HG03139 (cell line): ENCODE measurements at regions not wholly inside any gene's neighbourhood (a gene's known extent, or its start where the extent isn't known, plus 50 kb on each side); places are given as distances from the start of the nearest gene placed in this dataset.
A peak's percentile ranks its signal among the peaks of the same experiment; 100 is the strongest.

Source experiments
- ATAC-seq: cut with Tn5 transposase; IDR thresholded peaks from one replicate; pipeline ENCODE4 v1.9.1; 2021; ENCODE audit not compliant: unreplicated experiment

DNA sequence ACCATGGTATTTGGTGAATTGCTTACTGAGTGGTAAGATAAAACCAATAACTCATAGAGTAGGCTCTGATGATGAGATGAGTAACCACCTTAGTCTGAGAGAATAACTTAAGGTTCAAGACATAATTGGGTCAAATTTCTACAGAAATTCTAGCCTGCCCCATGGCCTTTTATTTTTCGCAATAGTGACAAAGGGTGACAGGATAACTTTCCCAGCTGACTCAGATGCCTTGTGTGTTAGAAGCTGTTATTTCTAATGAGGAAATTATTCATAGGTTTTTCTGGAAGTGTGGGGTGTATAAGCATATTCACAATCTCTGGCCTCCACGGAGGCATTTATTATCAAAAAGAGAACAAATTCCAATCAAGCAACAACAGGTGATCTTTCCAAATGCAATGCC, 159.0 kb downstream of the NUP35 start:
- no peak for ATAC-seq

DNA sequence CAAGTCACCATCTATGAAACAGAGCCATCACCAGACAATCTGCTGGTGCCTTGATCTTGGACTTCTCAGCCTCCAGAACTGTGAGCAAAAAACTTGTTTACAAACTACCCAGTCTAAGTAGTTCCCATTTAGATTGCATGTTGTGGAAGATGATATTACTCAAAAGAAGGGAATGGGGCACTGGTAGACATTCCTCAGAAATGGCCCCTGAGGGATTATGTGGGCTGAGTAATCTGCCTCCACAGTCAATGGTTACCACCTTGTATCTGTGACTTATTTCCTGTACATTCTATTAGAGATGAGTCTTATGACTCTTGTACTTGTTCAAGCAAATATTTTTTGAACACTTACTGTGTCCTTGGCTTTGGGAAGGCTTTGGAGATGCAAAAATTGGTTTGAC, 160.4 kb downstream of the NUP35 start:
- no peak for ATAC-seq

DNA sequence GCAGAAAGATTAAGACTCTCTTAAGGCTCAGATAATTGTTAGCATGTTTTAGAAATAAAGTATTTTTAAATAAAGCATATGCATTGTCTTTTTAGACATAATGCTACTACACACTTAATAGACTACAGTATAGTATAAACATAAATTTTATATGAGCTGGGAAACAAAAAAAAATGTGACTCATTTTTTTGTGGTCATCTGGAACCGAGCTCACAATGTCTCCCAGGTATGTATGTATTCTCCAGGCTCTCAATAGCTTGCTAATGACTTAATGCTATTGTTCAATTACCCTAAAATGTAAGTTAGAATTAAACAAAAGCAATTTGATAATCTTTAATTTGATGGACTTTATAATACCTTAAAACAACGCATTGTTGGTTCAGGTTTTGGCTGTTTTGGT, 167.2 kb downstream of the NUP35 start:
- no peak for ATAC-seq

DNA sequence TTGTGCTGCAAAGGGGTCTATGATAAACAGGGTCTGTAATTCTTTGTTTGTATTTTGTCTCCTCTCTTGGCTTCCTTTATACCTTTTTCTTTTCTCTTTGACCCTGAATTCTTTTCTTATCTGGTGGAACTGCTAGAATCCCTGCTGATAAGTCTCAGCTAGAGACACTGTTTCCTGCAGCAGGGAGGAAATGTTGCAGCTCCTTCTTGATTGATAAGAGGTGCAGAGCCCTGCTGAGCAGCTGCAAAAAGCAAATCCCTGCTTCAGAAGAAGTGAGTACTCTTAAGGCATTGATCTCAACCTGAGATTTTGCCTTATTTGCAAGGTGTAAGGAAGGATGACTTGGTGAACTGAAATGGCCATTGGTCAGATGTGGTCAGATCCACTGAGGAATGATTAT, 167.8 kb downstream of the NUP35 start:
- ATAC-seq: no peak

DNA sequence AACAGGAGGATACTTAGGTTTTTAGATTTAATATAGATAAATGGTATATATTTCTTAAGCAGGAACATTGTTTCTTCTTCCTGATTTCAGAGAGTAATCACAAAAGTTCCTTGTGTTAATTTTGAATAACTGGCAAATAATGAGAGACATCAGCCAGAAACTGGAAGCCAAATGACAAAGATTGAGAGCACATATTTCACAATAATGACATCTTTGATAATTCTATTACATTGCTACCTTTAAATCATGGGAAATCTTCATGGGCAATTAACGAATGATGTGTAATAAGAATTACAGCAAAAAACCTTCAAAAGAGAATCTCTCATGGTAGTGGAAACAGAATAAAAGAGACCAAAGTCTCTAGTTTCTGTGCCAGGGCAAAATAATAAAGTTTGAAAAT, 215.1 kb downstream of the NUP35 start:
- ATAC-seq: no peak

DNA sequence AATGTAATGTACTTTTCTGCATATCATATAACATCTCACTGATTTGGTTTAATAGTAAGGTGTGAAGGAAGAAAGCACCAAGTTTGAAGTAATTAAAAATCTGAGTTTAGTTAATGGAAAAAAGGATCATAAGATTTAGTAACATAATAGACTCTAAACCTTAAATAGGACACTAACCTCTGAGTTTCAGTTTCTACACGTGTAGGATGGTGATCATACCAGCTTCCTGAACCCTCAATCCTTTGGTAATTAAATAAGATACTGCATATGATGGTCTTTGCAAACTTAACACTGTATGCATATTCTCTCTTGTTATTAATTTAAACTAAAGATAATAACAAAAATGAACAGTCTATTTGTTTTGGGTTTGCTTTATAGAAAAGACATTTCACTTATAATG, 216.8 kb downstream of the NUP35 start:
- no peak for ATAC-seq

DNA sequence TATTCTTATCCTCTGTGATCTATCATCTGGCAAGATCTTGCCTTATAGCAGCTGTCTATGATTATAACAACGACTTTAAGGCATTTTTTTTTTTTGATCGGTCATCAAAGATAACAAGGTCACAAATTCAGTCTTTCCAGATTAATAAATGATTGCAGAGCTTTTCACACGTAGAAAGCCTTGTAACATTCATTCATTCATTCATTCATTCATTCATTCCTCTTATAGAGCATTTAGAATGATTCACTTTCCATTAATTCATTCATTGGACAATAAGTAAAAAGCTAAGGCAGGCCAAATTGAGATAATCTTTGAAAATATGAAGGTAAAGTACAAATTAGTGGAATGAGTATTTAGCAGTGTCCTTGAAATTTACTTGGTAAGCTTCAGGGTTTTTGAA, 223.7 kb downstream of the NUP35 start:
- no peak for ATAC-seq

DNA sequence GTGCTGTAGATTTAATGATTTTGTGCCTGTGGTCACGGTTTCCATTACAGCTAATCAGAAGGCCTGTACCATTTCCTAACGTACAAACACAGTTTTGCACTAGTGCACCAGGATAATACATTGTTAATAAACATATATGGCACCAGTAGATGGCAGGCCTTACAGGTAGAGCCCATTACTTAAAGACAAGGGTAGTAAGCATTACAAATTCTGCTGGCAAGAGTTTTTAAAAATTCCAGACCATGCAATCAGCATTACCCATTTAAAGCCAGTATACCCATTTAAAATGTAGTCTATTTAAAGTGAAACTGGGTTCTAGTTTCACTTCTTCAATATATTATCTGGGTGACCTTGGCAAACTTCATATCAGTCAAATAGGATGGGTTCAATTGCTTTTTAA, 224.2 kb downstream of the NUP35 start:
- peak; percentile 56 for ATAC-seq

DNA sequence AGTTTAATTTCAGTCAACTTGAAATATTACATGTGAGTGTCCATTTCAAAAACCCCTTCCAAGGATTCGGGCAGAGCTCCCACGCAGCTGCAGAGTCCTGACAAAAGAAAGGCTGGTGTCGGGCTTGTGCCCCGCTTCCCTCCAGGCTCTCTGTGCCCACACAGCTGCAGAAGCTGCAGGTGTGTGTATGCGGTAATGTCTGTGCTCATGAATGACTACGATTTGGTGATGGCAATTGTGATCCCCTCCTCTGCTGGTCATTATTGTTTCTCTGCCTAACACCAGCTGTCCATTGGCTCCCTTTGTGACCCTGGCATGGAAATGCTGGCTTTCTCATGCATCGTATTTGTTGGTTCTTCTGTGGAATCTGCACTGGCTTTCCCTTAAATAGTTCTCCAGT, 224.8 kb downstream of the NUP35 start:
- ATAC-seq: no peak

DNA sequence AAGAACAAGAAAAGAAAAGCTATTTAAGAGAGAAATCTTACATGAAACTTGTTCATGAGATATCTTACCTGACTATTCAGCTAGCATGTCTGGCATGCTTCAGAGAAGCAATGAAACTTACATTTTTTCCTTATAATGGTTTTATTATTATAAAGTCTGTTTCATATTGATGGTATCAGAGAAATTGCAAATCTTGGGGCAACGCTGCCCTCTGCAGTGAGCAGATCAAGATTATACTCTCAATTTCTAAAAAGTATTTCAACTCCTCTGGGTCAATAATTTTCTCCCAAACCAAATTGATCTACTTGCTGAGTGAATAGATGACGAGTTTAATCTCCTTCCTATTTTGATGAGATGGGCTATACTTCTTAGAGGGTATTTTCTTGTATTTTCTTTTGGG, 235.6 kb downstream of the NUP35 start:
- ATAC-seq: no peak

DNA sequence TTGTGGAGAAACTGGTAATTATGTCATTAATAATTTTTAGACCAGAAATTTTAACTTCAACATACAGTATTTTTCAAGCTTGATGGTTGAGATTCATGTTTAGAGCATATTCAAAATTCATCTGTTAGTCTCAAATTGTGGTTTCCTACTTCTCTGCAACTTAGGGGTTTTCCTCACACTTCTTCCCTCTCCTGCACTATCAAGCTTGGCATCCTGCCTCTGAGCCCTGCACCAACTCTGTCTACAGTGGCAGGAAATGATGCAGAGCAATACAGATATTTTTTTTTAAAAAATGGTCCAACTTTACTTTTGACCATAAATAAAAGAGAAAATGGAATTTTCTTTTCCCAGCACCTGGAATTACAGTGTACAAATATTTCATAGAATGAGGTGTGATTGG, 247.3 kb downstream of the NUP35 start:
- no peak for ATAC-seq

DNA sequence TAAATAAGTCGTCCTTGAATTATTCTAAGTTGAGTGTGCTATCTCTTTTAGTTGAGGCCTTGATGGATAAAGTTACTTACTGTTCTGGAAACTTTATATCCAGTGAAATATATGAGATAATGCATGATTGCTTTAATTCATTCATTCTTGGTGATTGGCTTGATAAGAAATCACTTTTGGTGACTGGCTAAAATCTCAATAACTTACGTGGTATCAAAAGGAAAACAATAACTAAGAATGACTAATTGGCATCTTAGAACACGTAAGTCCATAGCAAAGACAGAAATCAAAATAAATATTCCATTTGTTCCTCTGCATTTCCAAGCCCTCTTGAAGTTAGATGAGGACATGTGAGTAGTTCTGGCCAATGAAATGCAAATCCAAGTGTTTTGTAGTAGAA, 251.6 kb downstream of the NUP35 start:
- ATAC-seq: no peak

DNA sequence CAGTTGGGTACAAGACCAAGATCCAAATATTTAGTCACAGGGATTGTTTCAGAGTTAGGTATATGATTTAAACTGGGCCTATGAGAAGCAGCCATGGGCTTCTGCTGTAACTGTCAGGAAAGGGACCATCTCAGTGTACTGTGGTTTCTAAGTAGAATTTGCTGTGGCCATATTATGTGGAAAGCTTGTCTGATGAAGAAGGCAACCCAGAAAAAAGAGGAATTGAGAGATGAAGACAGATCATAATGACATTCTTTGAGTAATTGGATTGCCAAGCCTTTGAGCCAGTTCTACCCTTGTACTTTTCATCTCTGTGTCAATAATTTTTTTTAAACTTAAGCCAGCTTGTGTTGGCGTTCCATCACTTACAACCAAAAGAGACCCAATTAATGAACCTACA, 259.6 kb downstream of the NUP35 start:
- no peak for ATAC-seq

DNA sequence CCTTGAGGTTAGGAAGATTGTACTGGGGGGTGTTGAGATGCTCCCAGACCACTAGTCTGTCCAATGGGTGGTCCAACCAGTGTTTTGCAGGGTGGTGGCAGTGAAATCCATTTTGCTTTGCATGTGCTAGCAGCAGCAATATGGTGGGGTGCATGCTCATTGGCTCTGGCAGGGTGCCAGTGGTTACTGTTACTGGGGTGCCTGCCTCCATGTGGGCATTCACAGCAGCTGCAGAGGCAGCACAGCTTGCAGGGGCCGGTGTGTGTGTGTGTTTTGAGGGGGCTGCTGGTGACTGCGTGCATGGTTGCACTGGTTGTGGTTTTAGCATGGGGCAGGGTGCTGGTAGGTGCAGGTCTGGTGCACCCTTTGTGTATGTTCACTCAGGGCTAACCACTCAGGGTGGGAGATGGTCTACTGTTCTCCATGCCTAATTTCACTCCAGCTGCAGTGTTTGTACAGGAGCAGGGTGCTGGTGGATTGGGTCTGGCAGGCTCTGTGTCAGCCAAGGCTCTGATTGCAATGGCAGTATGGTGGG, 265.4 kb downstream of the NUP35 start:
- no peak for ATAC-seq

DNA sequence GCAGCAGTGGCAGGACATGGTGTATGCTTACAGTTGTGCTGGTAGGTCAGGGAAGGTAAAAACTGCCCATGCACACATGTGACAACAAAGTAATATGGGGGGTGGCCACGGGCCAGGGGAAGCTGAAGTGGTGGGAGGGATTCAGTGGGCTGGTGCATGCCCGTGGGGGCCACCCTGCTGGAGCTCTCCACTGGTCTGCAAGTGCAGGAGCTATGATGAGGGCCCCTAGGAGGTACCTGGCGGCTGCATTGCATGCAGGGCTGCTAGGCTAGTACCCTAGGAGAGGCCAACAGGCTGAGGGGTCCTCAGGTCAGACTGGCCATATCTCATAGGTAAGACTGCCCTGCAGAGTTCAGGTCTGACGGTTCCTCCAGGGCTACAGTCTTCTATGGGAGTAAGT, 265.9 kb downstream of the NUP35 start:
- ATAC-seq: no peak

DNA sequence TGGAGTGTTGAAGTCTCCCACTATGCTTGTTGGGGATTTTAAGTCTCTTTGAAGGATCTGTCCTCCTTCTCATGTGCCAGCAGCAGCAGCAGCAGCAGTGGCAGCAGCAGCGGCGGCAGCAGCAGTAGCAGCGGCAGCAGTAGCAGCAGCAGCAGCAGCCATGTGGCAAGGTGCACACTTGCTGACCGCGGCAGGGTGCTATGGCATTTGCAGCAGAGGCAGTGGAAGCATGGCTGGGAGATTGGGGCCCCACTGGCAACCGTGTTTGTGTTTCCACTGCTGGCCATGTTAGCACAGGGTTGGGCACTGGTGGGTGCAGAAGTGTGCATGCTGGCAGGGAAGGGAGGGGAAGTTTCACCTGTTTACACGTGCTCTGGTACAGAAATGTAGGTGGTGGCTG, 280.1 kb downstream of the NUP35 start:
- ATAC-seq: no peak

DNA sequence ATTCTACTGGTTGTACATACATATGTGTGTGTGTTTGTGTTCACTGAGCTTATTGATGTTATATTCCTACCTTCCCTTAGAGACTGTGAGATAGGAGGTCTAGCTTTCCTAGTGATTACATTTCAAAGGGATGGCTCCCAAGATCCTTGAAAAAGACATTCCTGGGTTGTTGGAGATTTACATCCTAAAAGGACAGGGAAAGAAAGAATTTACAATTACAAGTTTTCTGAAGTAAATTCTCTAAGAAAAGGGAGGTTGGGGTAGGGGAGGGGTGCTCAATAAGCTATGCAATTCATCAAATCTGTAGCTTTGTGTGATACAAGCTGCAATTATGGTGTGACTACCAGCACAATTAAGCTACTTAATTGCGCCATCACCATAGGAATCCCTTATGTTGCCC, 284.3 kb downstream of the NUP35 start:
- ATAC-seq: no peak

DNA sequence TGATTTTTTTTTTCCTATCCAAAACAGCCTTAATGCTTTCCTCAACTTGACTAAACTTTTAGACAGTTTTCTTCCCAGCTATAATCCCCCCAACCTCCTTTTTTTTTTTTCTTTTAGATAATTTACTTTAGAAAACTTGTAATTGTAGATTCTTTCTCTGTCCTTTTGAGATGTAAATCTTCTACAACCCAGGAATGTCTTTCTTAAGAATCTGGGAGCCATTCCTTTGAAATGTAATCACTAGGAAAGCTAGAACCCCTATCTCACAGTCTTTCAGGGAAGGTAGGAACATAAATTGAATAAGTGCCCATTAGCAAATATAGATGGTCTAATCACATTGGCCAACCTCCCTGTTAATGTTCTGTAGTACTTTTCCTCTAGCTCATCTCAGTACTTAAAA, 285.4 kb downstream of the NUP35 start:
- ATAC-seq: no peak

DNA sequence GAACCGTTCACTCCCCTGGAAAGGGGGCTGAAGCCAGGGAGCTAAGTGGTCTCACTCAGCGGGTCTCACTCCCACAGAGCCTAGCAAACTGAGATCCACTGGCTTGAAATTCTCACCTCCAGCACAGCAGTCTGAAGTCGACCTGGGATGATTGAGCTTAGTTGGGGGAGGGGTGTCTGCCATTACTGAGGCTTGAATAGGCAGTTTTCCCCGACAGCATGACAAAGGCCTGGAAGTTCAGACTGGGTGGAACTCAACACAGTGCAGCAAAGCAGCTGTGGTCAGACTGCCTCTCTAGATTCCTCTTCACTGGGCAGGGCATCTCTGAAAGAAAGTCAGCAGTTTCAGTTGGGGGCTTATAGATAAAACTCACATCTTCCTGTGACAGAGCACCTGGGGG, 292.5 kb downstream of the NUP35 start:
- ATAC-seq: no peak

DNA sequence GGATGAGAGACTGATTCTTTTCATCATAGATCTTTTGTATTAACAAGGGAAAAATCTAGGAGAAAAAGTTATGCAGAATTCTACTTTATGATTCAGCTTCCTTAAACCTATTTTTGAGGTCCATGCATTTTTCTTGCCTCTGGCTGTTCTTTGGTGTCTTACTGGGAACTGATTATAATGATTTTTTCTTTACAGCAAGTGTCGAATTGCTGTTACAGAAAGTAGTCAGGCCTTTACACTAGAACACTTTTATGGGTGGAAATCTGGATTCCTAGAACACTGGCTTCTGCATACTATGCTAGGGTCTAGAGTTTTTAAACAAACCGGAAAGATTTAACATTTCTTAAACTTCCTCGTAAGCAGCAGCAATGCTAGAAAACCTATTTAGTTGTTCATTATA, 302.6 kb downstream of the NUP35 start:
- ATAC-seq: no peak

DNA sequence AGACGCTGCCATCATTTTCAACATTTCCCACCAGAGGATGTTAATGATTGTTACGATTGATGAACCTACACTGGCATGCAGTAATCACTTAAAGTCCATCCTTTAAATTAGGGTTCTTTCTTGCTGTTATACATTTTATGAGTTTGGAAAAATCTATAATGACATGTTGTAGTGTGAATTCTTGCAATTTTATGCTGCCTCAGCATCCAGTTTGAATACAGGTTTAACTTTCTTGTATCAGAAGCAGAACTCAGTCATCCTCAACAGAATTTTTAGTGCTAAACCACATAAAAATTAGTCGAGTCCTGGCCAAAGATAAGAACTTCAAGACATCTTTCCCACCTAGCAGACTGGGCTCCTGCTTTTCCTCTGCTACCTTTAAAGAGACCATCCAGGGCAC, 303.3 kb downstream of the NUP35 start:
- ATAC-seq: no peak

DNA sequence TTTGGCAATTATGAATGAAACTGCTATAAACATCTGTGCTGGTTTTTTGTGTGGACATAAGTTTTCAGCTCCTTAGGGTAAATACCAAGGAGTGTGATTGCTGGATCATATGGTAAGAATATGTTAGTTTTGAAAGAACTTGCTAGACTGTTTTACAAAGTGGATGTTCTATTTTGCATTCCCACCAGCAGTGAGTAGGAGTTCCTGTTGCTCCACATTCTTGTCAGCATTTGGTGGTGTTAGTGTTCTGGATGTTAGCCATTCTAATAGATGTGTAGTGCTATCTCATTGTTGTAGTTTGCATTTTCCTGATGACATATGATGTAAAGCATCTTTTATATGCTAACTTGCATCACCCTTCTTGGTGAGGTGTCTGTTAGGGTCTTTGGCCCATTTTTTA, 304.6 kb downstream of the NUP35 start:
- no peak for ATAC-seq

DNA sequence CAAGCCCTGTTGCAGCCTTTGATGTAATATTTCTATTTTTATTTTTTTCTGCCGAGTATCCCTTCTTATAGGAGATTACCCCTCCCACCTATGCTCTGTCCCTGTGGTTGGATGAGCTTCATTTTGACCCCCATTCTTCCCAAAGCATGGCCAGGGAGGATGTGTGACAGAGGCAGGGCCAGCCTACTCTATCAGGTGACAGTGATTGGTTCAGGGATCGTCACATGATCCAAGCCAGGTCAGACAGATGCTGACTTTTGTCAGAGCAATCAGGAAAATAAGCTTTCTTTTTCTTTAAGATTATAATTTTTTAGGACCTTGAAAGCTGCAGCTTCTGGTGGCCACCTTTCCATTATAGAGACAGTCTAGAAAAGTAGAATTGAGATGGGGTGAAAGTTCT, 314.3 kb downstream of the NUP35 start:
- ATAC-seq: no peak

DNA sequence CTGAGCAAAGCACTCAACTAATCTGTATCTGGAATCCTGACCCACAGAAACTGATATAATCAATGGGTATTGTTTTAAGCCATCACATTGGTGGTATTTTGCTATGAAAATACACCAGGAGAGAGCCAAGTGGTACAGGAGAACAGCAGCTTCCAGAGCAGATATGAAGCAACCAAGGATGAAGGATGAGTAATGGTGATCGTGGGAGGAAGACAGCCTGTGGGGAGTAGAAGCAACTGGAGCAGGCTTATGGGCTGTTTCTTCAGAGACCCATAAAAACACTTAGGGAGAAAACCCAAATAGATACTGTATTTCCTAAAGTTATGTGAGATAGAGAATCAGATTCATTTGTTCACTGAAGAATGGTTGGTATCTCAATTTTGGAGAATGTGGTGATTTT, 330.8 kb downstream of the NUP35 start:
- no peak for ATAC-seq
